Endodermal cell (in vitro differentiated cells): ENCODE measurements at regions not wholly inside any gene's neighbourhood (a gene's known extent, or its start where the extent isn't known, plus 50 kb on each side); places are given as distances from the start of the nearest gene placed in this dataset.
"Not testable (repeated sequence)": the region's sequence is repeated elsewhere in the genome, so short reads cannot be mapped to it uniquely, and the experiment has no call there.

Experiments
- DNase-seq: peaks from one replicate; pipeline ENCODE4 v3.0.0-alpha.2; 2017
- H3K27ac ChIP-seq: 2 replicates; pipeline ENCODE4 v1.5.1; 2013; ENCODE audit warnings: mild to moderate bottlenecking, low read depth, low read length, moderate library complexity
- H3K27me3 ChIP-seq: 2 replicates; pipeline ENCODE4 v1.6.1; 2013; ENCODE audit warnings: mild to moderate bottlenecking, low read length, moderate library complexity; ENCODE audit not compliant: insufficient read depth, control insufficient read depth, poor library complexity, severe bottlenecking
- H3K36me3 ChIP-seq: 2 replicates; pipeline ENCODE4 v1.7.0; 2013; ENCODE audit warnings: mild to moderate bottlenecking, low read length, moderate library complexity; ENCODE audit not compliant: control insufficient read depth, insufficient read depth
- H3K4me1 ChIP-seq: one replicate; pipeline ENCODE4 v1.7.0; 2013; ENCODE audit warnings: low read length; ENCODE audit not compliant: control insufficient read depth, insufficient read depth
- H3K4me3 ChIP-seq: 2 replicates; pipeline ENCODE4 v1.5.1; 2013; ENCODE audit warnings: mild to moderate bottlenecking, low read length, moderate library complexity
- H3K9ac ChIP-seq: 2 replicates; pipeline ENCODE4 v1.6.1; 2013; ENCODE audit warnings: mild to moderate bottlenecking, low read length, moderate library complexity; ENCODE audit not compliant: poor library complexity, severe bottlenecking; ENCODE audit errors: extremely low read depth
- H3K9me3 ChIP-seq: 2 replicates; pipeline ENCODE4 v1.6.1; 2013; ENCODE audit warnings: mild to moderate bottlenecking, low read length, moderate library complexity; ENCODE audit not compliant: control insufficient read depth
- H3K27ac Mint-ChIP-seq: 2 replicates; pipeline ENCODE4 v1.8.0; 2020; ENCODE audit warnings: mixed read lengths
- H3K27me3 Mint-ChIP-seq: 2 replicates; pipeline ENCODE4 v1.8.0; 2021; ENCODE audit warnings: mild to moderate bottlenecking, mixed read lengths; ENCODE audit not compliant: insufficient read depth
- H3K36me3 Mint-ChIP-seq: 2 replicates; pipeline ENCODE4 v1.8.0; 2020; ENCODE audit warnings: low read depth, mixed read lengths
- H3K4me1 Mint-ChIP-seq: 2 replicates; pipeline ENCODE4 v1.8.0; 2020; ENCODE audit warnings: mixed read lengths
- H3K4me3 Mint-ChIP-seq: 2 replicates; pipeline ENCODE4 v1.8.0; 2020; ENCODE audit warnings: mild to moderate bottlenecking, moderate library complexity, mixed read lengths
- H3K9me3 Mint-ChIP-seq: 2 replicates; pipeline ENCODE4 v1.8.0; 2020; ENCODE audit warnings: mild to moderate bottlenecking, mixed read lengths
- CTCF ChIP-seq: fragments of 200-600 bp; sonication (generic); conservative IDR thresholded peaks from 2 replicates; pipeline ENCODE4 v1.5.0; 2021; ENCODE audit warnings: antibody characterized with exemption, mild to moderate bottlenecking
- WGBS, 2 experiments: methylation state at CpG; one replicate each; pipeline versions ENCODE4 v1.1.5 to v1.1.7; 2013; ENCODE audit warnings: missing lambda C conversion rate in 2 of 2, mixed read lengths in 1 of 2; ENCODE audit not compliant: insufficient coverage in 1 of 2, insufficient read length in 1 of 2; 5-methylcytosine and 5-hydroxymethylcytosine counted together

- Histone ChIP-seq H3K4me3 (no peak overlapping the region), H3K27ac (no peak overlapping the region), H3K4me1 (no peaks in the 10 kb centered on the region), H3K9ac (no peak overlapping the region), H3K36me3 (no peaks in the 10 kb centered on the region), H3K27me3 (no peaks in the 10 kb centered on the region), H3K9me3 (no peaks in the 10 kb centered on the region)
- H3K27ac Mint-ChIP-seq, result no peak overlapping the region
- H3K4me3 Mint-ChIP-seq, result no peak overlapping the region
- H3K27me3 Mint-ChIP-seq, result no peaks in the 10 kb centered on the region
- 45 to 71% methylated on average over 5 to 10 of the region's 11 CpGs for WGBS, 2 experiments
- peaks cover 3% of the 10 kb centered on the region for H3K36me3 Mint-ChIP-seq
- H3K4me1 Mint-ChIP-seq, result no peaks in the 10 kb centered on the region
- TF ChIP-seq CTCF, result no peak
- peaks cover 86% of the 10 kb centered on the region for H3K9me3 Mint-ChIP-seq
- DNase-seq, result no peak
These were observed 386.3 kb downstream of the TMEM121 start for GRCh38 chr14:105912641-105913180.

DNA sequence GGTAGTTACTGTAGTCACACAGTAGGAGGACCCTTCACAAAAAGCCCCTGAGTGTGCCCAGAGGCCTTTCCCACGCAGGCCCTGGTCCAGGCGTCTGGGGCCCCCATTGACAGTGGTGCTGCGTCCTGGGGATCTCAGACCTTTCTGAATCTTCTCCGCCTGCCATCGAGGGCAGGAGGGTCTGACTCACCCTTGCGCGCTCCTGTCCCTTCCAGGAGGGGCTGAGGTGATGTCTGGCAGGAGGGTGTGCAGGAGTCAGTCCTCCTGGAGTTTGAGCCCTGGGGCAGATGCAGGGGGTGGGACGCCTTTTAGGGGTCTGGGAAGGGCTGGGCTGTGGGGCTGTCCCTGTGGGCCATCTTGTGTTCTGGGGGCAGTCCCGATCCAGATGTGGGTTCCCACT is 386.8 kb downstream of the TMEM121 start:
- no peak overlapping the region for H3K27ac ChIP-seq
- H3K9me3 ChIP-seq, result no peaks in the 10 kb centered on the region
- WGBS, 2 experiments, result 81% methylated on average over 9 of the region's 9 CpGs; no CpG with 5 or more reads in 1 of the 2 experiments
- H3K9me3 Mint-ChIP-seq, result peaks cover 86% of the 10 kb centered on the region
- H3K36me3 Mint-ChIP-seq, result peaks cover 3% of the 10 kb centered on the region
- H3K27me3 Mint-ChIP-seq, result no peaks in the 10 kb centered on the region
- H3K9ac ChIP-seq, result no peak overlapping the region
- DNase-seq, result no peak
- H3K4me3 Mint-ChIP-seq, result no peak overlapping the region
- H3K4me1 ChIP-seq, result no peaks in the 10 kb centered on the region
- no peaks in the 10 kb centered on the region for H3K36me3 ChIP-seq
- H3K27ac Mint-ChIP-seq, result no peak overlapping the region
- no peaks in the 10 kb centered on the region for H3K27me3 ChIP-seq
- no peaks in the 10 kb centered on the region for H3K4me1 Mint-ChIP-seq
- TF ChIP-seq CTCF, result no peak
- no peak overlapping the region for H3K4me3 ChIP-seq

DNA sequence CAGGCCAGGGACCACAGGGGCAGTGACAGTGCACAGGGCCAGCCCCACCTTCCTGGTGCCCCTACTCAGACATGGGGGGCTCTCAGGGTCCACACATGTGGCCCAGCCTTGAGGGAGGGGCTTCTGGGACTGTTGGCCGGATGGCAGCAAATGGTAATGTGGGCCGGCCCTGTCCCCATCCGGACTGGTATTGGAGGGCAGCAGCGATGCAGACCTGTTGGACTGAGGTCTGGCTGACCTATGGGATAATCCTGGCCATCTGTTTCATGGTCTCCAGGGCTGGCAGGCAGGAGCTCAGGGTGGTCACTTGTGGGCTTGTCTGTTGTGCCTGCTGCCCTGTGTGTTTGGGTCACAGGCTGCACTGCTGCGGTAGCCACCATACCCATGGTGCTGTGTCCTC is 387.5 kb downstream of the TMEM121 start:
- Histone ChIP-seq H3K4me1 (no peaks in the 10 kb centered on the region), H3K9ac (no peak overlapping the region), H3K9me3 (no peaks in the 10 kb centered on the region), H3K36me3 (no peaks in the 10 kb centered on the region), H3K27me3 (no peaks in the 10 kb centered on the region), H3K27ac (no peak overlapping the region), H3K4me3 (no peak overlapping the region)
- Mint-ChIP-seq H3K9me3 (peaks cover 87% of the 10 kb centered on the region), H3K27me3 (no peaks in the 10 kb centered on the region), H3K36me3 (peaks cover 3% of the 10 kb centered on the region), H3K4me3 (no peak overlapping the region), H3K4me1 (no peaks in the 10 kb centered on the region), H3K27ac (no peak overlapping the region)
- DNase-seq, result no peak
- 69 to 75% methylated on average over 3 to 5 of the region's 5 CpGs for WGBS, 2 experiments
- no peak for TF ChIP-seq CTCF

DNA sequence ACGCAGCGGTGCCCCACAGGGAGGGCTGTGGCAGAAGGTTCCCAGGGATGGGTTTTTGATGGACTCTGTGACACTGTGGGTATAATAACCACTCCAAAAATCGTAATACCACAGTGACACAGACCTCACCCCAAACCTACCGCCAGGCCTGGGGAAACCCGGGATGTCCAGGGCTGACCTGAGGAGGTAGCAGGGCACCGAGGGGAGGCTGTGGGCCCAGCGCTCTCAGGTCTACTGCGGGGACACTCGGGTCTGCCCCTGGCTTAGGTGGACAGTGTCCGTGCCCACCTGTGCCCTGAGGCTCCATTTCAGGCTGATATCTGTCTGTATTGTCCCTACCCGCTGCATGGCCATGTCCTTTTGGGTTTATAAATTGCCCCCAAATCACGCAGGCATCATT is 387.9 kb downstream of the TMEM121 start:
- peaks cover 88% of the 10 kb centered on the region for H3K9me3 Mint-ChIP-seq
- H3K27me3 Mint-ChIP-seq, H3K4me1 Mint-ChIP-seq, H3K9me3 ChIP-seq, H3K36me3 Mint-ChIP-seq, H3K27ac Mint-ChIP-seq, H3K36me3 ChIP-seq, DNase-seq, H3K4me3 ChIP-seq, H3K27me3 ChIP-seq, H3K4me3 Mint-ChIP-seq, H3K27ac ChIP-seq, H3K9ac ChIP-seq, H3K4me1 ChIP-seq: not testable (repeated sequence)
- 50 to 72% methylated on average over 2 to 12 of the region's 12 CpGs for WGBS, 2 experiments
